Epithelial cell of proximal tubule (primary cell): ENCODE measurements at regions not wholly inside any gene's neighbourhood (a gene's known extent, or its start where the extent isn't known, plus 50 kb on each side); places are given as distances from the start of the nearest gene placed in this dataset.
"Not testable (repeated sequence)": the region's sequence is repeated elsewhere in the genome, so short reads cannot be mapped to it uniquely, and the experiment has no call there.

ENCODE experiments used
- DNase-seq: peaks from one replicate; pipeline ENCODE4 v3.0.0-alpha.2; 2011; ENCODE audit warnings: low read depth
- H3K4me3 ChIP-seq: 2 replicates; pipeline ENCODE4 v1.5.1; 2011; ENCODE audit warnings: low read depth, mild to moderate bottlenecking, low read length
- TF ChIP-seq, protein P1 (sequence below): conservative IDR thresholded peaks from 2 replicates; pipeline ENCODE4 v1.5.1; 2012; ENCODE audit warnings: low read depth, mild to moderate bottlenecking, low read length

DNA sequence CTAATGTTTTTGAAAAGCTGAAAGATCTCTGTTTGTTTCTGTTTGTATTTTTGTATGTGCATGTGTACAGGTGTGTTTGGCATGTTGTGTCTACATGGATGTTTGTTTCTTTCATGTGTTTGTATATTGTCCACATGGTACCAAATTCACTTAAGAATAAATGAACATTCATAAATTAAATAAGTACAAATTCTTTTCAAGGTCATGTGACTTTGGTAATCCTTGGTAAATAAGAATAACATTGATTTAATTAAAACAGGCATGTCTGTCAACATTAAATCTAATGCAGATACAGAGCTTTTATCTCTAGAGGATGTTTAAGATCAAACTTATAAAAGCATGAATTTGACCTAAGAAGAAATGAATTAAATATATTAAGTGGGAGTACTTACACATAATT lies 219.8 kb upstream of the EPHA7 start:
- TF ChIP-seq, protein P1, sequence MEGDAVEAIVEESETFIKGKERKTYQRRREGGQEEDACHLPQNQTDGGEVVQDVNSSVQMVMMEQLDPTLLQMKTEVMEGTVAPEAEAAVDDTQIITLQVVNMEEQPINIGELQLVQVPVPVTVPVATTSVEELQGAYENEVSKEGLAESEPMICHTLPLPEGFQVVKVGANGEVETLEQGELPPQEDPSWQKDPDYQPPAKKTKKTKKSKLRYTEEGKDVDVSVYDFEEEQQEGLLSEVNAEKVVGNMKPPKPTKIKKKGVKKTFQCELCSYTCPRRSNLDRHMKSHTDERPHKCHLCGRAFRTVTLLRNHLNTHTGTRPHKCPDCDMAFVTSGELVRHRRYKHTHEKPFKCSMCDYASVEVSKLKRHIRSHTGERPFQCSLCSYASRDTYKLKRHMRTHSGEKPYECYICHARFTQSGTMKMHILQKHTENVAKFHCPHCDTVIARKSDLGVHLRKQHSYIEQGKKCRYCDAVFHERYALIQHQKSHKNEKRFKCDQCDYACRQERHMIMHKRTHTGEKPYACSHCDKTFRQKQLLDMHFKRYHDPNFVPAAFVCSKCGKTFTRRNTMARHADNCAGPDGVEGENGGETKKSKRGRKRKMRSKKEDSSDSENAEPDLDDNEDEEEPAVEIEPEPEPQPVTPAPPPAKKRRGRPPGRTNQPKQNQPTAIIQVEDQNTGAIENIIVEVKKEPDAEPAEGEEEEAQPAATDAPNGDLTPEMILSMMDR: no peak
- DNase-seq: no peak
- no peak overlapping the region for H3K4me3 ChIP-seq

DNA sequence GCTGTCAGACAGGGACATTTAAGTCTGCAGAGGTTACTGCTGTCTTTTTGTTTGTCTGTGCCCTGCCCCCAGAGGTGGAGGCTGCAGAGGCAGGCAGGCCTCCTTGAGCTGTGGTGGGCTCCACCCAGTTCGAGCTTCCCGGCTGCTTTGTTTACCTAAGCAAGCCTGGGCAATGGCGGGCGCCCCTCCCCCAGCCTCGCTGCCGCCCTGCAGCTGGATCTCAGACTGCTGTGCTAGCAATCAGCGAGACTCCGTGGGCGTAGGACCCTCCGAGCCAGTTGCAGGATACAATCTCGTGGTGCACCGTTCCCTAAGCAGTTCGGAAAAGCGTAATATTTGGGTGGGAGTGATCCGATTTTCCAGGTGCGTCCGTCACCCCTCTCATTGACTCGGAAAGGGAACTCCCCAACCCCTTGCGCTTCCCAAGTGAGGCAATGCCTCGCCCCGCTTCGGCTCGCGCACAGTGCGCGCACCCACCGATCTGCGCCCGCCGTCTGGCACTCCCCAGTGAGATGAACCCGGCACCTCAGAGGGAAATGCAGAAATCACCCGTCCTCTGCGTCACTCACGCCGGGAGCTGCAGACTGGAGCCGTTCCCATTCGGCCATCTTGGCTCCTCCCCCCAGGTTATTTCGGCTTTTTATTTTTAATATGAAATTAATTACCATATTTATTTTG lies 217.8 kb upstream of the EPHA7 start:
- DNase-seq, H3K4me3 ChIP-seq: not testable (repeated sequence)

DNA sequence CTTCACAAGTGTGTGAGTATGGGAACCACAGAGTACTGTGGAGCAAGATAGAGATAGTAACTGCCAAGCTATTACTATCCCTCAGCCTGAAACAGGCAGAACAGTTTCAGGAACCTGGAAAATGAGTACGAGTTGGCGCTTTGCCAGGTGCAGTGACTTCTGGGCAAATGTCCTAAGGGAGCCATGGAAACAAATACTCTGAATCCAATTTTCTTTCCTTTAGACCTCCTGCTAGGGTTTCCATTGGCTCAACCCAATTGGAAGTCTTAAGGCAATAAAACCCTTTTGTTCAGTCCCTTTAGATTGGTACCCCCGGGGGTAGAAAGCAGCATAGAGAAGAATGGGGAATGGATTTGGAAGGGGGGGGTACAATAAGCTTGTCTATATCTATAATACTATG lies 205.0 kb upstream of the EPHA7 start:
- TF ChIP-seq, protein P1: no peak
- no peak for DNase-seq
- no peak overlapping the region for H3K4me3 ChIP-seq

DNA sequence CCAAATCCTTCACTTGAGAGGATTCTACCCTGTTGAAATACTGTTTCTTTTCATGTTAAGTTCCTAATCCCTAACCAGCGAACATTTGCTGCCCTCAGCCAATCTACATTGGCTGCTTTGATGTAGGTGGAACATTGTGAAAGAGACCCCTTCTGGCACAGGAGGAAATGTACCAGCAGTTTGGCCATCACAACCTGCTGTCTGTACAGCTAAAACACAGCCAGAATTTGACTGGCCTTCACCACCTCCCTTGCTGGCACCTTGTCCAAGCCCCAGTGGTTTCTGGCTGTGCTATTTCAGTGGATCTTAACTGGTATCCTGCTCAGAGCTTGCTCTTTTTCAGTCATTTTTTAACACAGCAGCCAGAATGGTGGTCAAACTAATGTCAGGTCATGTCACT lies 202.1 kb upstream of the EPHA7 start:
- TF ChIP-seq, protein P1: no peak
- no peak for DNase-seq
- no peak overlapping the region for H3K4me3 ChIP-seq

DNA sequence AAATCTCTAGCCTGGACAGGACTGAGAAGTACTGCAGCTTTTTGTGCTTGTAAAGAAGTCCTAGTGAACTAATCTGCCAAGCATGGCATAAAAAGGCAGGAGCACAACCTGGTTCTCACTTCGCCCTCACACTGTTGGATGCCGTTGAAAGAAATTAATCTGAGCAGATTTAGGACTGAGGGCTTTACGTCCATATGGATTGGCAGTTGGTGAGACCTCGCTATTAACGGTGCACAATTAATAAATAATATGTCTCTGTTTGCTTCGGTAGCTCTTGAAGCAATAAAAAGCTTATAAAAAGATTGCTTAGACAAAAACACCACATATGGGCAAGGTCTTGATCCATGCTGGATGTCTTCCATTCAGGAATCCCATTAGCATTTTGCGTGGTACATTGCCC lies 185.6 kb upstream of the EPHA7 start:
- DNase-seq: no peak
- TF ChIP-seq, protein P1: no peak
- H3K4me3 ChIP-seq: no peak overlapping the region

DNA sequence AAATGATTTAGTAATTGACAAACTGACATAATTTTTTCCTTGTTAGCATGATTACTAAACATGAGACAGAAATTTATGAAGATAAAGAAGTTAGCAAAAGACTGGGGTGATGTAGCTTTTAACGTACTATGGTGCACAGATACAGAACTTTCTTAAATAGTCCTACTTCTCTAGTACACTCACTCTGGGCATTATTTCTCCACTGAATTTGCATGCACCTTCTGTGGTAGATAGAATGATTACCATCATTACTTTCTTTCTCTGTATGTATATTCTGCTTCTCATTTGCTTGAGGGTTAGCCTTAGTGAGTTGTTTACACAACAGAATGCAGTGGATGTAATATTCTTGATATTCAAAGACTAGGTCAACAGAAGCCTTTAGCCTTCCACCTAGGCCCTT lies 173.1 kb upstream of the EPHA7 start:
- no peak for DNase-seq
- no peak overlapping the region for H3K4me3 ChIP-seq
- TF ChIP-seq, protein P1: no peak

DNA sequence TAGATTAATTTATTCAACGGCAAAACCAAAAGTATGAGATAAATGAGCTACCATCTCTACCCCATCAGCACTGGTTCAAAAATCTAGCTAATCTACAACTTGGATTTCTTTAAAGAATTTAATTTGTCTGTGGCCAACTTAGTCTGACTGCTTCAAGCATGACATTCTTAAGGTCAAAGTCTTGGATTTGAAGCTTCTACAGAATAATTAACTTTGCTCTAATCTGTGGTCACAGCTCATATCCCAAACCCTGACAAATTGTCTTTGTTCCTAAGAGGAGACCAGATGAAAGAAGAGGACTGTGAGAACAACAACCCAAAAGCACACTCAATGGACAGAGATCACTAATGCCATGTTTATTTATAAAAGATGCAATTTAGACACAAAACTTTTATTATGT lies 166.9 kb upstream of the EPHA7 start:
- peak; percentile 65 for DNase-seq
- TF ChIP-seq, protein P1: no peak
- H3K4me3 ChIP-seq: no peak overlapping the region
